ENCODE measurements at regions not wholly inside any gene's neighbourhood (a gene's known extent, or its start where the extent isn't known, plus 50 kb on each side); places are given as distances from the start of the nearest gene placed in this dataset.

DNA sequence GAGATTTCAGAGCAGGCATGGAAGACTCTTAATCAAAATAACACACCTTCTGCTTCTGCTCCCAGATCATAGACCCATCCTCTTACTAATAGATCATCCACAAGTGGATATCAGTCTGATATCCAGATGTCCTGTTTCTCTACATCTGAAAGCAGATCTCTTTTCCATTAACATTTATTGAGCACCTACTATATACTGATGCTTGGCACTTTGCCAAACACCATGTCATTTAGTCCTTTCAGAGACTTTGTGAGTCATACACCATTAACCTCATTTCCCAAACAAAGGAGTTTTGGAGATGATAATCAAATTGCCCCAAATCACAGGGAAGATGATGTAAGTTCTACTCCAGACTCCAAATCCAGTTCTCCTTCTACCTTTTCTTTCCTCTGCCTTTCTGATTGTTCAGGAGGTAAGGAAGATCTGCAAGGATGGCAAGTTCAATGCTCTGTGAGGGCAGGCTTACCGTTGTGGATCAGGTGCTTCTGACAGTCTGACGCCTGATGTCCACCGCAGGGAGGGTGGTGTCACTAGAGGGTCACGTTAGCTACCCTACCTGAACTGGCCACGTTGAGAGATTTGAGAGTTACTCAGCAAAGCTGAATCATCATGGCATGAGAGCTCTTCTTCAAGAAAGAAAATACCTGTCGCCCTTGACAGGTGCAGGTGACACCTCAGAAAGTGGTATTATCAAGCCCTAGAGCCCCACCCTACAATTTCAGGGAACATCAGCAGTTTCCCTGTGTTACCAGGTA lies 269.6 kb upstream of the ZMIZ1 start:
- TF ChIP-seq, protein P1, sequence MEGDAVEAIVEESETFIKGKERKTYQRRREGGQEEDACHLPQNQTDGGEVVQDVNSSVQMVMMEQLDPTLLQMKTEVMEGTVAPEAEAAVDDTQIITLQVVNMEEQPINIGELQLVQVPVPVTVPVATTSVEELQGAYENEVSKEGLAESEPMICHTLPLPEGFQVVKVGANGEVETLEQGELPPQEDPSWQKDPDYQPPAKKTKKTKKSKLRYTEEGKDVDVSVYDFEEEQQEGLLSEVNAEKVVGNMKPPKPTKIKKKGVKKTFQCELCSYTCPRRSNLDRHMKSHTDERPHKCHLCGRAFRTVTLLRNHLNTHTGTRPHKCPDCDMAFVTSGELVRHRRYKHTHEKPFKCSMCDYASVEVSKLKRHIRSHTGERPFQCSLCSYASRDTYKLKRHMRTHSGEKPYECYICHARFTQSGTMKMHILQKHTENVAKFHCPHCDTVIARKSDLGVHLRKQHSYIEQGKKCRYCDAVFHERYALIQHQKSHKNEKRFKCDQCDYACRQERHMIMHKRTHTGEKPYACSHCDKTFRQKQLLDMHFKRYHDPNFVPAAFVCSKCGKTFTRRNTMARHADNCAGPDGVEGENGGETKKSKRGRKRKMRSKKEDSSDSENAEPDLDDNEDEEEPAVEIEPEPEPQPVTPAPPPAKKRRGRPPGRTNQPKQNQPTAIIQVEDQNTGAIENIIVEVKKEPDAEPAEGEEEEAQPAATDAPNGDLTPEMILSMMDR (IDR thresholded peaks at IDR 0.05), result no peak
- TF ChIP-seq POLR2A (IDR thresholded peaks at IDR 0.05), result no peak
